ENCODE measurements at regions not wholly inside any gene's neighbourhood (a gene's known extent, or its start where the extent isn't known, plus 50 kb on each side); places are given as distances from the start of the nearest gene placed in this dataset.

- Mint-ChIP-seq H3K4me1 (peaks cover 2% of the 10 kb centered on the region), H3K36me3 (ENCODE audit: low read depth) (no peaks in the 10 kb centered on the region), H3K27ac (no peak overlapping the region), H3K4me3 (no peak overlapping the region), H3K27me3 (peaks cover 18% of the 10 kb centered on the region)
- DNase-seq (no peak), ATAC-seq (no peak)
- H3K9me3 ChIP-seq (ENCODE audit: control insufficient read depth, low read length, poor library complexity, severe bottlenecking): no peaks in the 10 kb centered on the region
Measured at GRCh38 chr13:39867807-39868206, 212.3 kb downstream of the COG6 start.

GRCh38 chr13:39870197-39870747, 214.8 kb downstream of the COG6 start:
- Mint-ChIP-seq H3K36me3 (ENCODE audit: low read depth) (no peaks in the 10 kb centered on the region), H3K27ac (no peak overlapping the region), H3K27me3 (peaks cover 18% of the 10 kb centered on the region), H3K4me3 (no peak overlapping the region), H3K4me1 (peaks cover 2% of the 10 kb centered on the region)
- no peak for ATAC-seq
- DNase-seq: no peak
- no peaks in the 10 kb centered on the region for H3K9me3 ChIP-seq (ENCODE audit: control insufficient read depth, low read length, poor library complexity, severe bottlenecking)

GRCh38 chr13:39874331-39875053, 219.0 kb downstream of the COG6 start:
- Mint-ChIP-seq H3K36me3 (ENCODE audit: low read depth) (no peaks in the 10 kb centered on the region), H3K27me3 (peaks cover 12% of the 10 kb centered on the region), H3K4me1 (peaks cover 2% of the 10 kb centered on the region), H3K4me3 (no peak overlapping the region), H3K27ac (no peak overlapping the region)
- DNase-seq (no peak), ATAC-seq (no peak)
- no peaks in the 10 kb centered on the region for H3K9me3 ChIP-seq (ENCODE audit: control insufficient read depth, low read length, poor library complexity, severe bottlenecking)

GRCh38 chr13:39875111-39875987, 219.9 kb downstream of the COG6 start:
- no peak for ATAC-seq
- no peaks in the 10 kb centered on the region for H3K36me3 Mint-ChIP-seq (ENCODE audit: low read depth)
- no peaks in the 10 kb centered on the region for H3K9me3 ChIP-seq (ENCODE audit: control insufficient read depth, low read length, poor library complexity, severe bottlenecking)
- H3K27me3 Mint-ChIP-seq: peaks cover 10% of the 10 kb centered on the region
- no peak overlapping the region for H3K27ac Mint-ChIP-seq
- no peak overlapping the region for H3K4me3 Mint-ChIP-seq
- peaks cover 2% of the 10 kb centered on the region for H3K4me1 Mint-ChIP-seq
- no peak for DNase-seq

- no peaks in the 10 kb centered on the region for H3K9me3 ChIP-seq (ENCODE audit: control insufficient read depth, low read length, poor library complexity, severe bottlenecking)
- no peaks in the 10 kb centered on the region for H3K36me3 Mint-ChIP-seq (ENCODE audit: low read depth)
- peaks cover 4% of the 10 kb centered on the region for H3K27me3 Mint-ChIP-seq
- H3K4me1 Mint-ChIP-seq: peaks cover 2% of the 10 kb centered on the region
- no peak overlapping the region for H3K27ac Mint-ChIP-seq
- DNase-seq: no peak
- no peak overlapping the region for H3K4me3 Mint-ChIP-seq
- no peak for ATAC-seq
Measured at GRCh38 chr13:39876258-39876657, 220.8 kb downstream of the COG6 start.

GRCh38 chr13:39877134-39877533, 221.7 kb downstream of the COG6 start:
- no peaks in the 10 kb centered on the region for H3K36me3 Mint-ChIP-seq (ENCODE audit: low read depth)
- H3K4me3 Mint-ChIP-seq: peak overlapping the region; percentile 63
- H3K9me3 ChIP-seq (ENCODE audit: control insufficient read depth, low read length, poor library complexity, severe bottlenecking): no peaks in the 10 kb centered on the region
- H3K27ac Mint-ChIP-seq: peak overlapping the region; percentile 41
- peaks cover 4% of the 10 kb centered on the region for H3K27me3 Mint-ChIP-seq
- DNase-seq: no peak
- peaks cover 2% of the 10 kb centered on the region for H3K4me1 Mint-ChIP-seq
- no peak for ATAC-seq

GRCh38 chr13:39879286-39880035, 224.0 kb downstream of the COG6 start:
- H3K27ac Mint-ChIP-seq: no peak overlapping the region
- ATAC-seq (no peak), DNase-seq (no peak)
- peaks cover 9% of the 10 kb centered on the region for H3K9me3 ChIP-seq (ENCODE audit: control insufficient read depth, low read length, poor library complexity, severe bottlenecking)
- no peaks in the 10 kb centered on the region for H3K36me3 Mint-ChIP-seq (ENCODE audit: low read depth)
- peaks cover 4% of the 10 kb centered on the region for H3K27me3 Mint-ChIP-seq
- peaks cover 2% of the 10 kb centered on the region for H3K4me1 Mint-ChIP-seq
- no peak overlapping the region for H3K4me3 Mint-ChIP-seq

- H3K9me3 ChIP-seq (ENCODE audit: control insufficient read depth, low read length, poor library complexity, severe bottlenecking): peaks cover 9% of the 10 kb centered on the region
- H3K27ac Mint-ChIP-seq: no peak overlapping the region
- peaks cover 2% of the 10 kb centered on the region for H3K4me1 Mint-ChIP-seq
- peaks cover 4% of the 10 kb centered on the region for H3K27me3 Mint-ChIP-seq
- H3K36me3 Mint-ChIP-seq (ENCODE audit: low read depth): no peaks in the 10 kb centered on the region
- no peak overlapping the region for H3K4me3 Mint-ChIP-seq
- no peak for DNase-seq
- ATAC-seq: no peak
Measured at GRCh38 chr13:39881383-39881782, 225.9 kb downstream of the COG6 start.

GRCh38 chr13:39881887-39882286, 226.4 kb downstream of the COG6 start:
- no peak overlapping the region for H3K27ac Mint-ChIP-seq
- H3K36me3 Mint-ChIP-seq (ENCODE audit: low read depth): no peaks in the 10 kb centered on the region
- DNase-seq (no peak), ATAC-seq (no peak)
- H3K4me1 Mint-ChIP-seq: peaks cover 2% of the 10 kb centered on the region
- peaks cover 9% of the 10 kb centered on the region for H3K9me3 ChIP-seq (ENCODE audit: control insufficient read depth, low read length, poor library complexity, severe bottlenecking)
- H3K4me3 Mint-ChIP-seq: no peak overlapping the region
- peaks cover 4% of the 10 kb centered on the region for H3K27me3 Mint-ChIP-seq

GRCh38 chr13:39884166-39884565, 228.7 kb downstream of the COG6 start:
- ATAC-seq (no peak), DNase-seq (no peak)
- no peak overlapping the region for H3K27ac Mint-ChIP-seq
- no peaks in the 10 kb centered on the region for H3K36me3 Mint-ChIP-seq (ENCODE audit: low read depth)
- peaks cover 9% of the 10 kb centered on the region for H3K9me3 ChIP-seq (ENCODE audit: control insufficient read depth, low read length, poor library complexity, severe bottlenecking)
- H3K27me3 Mint-ChIP-seq: peaks cover 4% of the 10 kb centered on the region
- no peaks in the 10 kb centered on the region for H3K4me1 Mint-ChIP-seq
- H3K4me3 Mint-ChIP-seq: no peak overlapping the region

- peaks cover 9% of the 10 kb centered on the region for H3K9me3 ChIP-seq (ENCODE audit: control insufficient read depth, low read length, poor library complexity, severe bottlenecking)
- H3K4me1 Mint-ChIP-seq: peaks cover 2% of the 10 kb centered on the region
- no peaks in the 10 kb centered on the region for H3K27me3 Mint-ChIP-seq
- ATAC-seq (no peak), DNase-seq (no peak)
- H3K27ac Mint-ChIP-seq: no peak overlapping the region
- H3K4me3 Mint-ChIP-seq: no peak overlapping the region
- no peaks in the 10 kb centered on the region for H3K36me3 Mint-ChIP-seq (ENCODE audit: low read depth)
Measured at GRCh38 chr13:39886336-39886735, 230.9 kb downstream of the COG6 start.

GRCh38 chr13:39887387-39887786, 231.9 kb downstream of the COG6 start:
- Mint-ChIP-seq H3K36me3 (ENCODE audit: low read depth) (no peaks in the 10 kb centered on the region), H3K27me3 (no peaks in the 10 kb centered on the region), H3K4me1 (peaks cover 6% of the 10 kb centered on the region), H3K27ac (no peak overlapping the region), H3K4me3 (no peak overlapping the region)
- peaks cover 9% of the 10 kb centered on the region for H3K9me3 ChIP-seq (ENCODE audit: control insufficient read depth, low read length, poor library complexity, severe bottlenecking)
- DNase-seq (no peak), ATAC-seq (no peak)
